ENCODE measurements at regions not wholly inside any gene's neighbourhood (a gene's known extent, or its start where the extent isn't known, plus 50 kb on each side); places are given as distances from the start of the nearest gene placed in this dataset.

DNA sequence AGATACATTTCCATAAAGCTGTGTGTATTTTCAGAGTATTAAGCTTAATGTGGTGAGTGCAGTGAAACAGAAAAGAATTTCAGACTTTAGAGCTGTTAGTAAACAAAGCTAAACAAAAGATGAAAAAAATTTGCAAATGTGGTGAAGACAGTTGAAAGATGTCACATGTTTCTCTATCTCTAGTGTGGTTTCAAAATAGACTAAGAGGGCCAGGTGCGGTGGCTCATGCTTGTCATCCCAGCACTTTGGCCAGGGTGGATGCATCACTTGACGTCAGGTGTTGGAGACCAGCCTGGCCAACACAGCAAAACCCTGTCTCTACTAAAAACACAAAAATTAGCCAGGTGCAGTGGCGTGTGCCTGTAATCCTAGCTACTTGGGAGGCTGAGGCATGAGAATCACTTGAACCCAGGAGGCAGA, 466.0 kb upstream of the NR2F2 start:
- TF ChIP-seq ZFP3 (CRISPR knock-in tag; IDR thresholded peaks at IDR 0.05) (no peak), ZNF8 (CRISPR knock-in tag; IDR thresholded peaks at IDR 0.05) (no peak), ZNF565 (CRISPR knock-in tag; conservative IDR thresholded peaks at IDR 0.05; ENCODE audit: low read depth) (no peak), ZNF70 (CRISPR knock-in tag; IDR thresholded peaks at IDR 0.05) (no peak), GLIS3 (CRISPR knock-in tag; IDR thresholded peaks at IDR 0.05) (no peak), ESRRG (CRISPR knock-in tag; IDR thresholded peaks at IDR 0.05) (no peak), ZFP30 (CRISPR knock-in tag; IDR thresholded peaks at IDR 0.05) (no peak)
- TF ChIP-seq, protein P1, sequence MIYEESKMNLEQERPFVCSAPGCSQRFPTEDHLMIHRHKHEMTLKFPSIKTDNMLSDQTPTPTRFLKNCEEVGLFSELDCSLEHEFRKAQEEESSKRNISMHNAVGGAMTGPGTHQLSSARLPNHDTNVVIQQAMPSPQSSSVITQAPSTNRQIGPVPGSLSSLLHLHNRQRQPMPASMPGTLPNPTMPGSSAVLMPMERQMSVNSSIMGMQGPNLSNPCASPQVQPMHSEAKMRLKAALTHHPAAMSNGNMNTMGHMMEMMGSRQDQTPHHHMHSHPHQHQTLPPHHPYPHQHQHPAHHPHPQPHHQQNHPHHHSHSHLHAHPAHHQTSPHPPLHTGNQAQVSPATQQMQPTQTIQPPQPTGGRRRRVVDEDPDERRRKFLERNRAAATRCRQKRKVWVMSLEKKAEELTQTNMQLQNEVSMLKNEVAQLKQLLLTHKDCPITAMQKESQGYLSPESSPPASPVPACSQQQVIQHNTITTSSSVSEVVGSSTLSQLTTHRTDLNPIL (CRISPR knock-in tag; IDR thresholded peaks at IDR 0.05; ENCODE audit: low read depth) = no peak
- TF ChIP-seq, protein P2, sequence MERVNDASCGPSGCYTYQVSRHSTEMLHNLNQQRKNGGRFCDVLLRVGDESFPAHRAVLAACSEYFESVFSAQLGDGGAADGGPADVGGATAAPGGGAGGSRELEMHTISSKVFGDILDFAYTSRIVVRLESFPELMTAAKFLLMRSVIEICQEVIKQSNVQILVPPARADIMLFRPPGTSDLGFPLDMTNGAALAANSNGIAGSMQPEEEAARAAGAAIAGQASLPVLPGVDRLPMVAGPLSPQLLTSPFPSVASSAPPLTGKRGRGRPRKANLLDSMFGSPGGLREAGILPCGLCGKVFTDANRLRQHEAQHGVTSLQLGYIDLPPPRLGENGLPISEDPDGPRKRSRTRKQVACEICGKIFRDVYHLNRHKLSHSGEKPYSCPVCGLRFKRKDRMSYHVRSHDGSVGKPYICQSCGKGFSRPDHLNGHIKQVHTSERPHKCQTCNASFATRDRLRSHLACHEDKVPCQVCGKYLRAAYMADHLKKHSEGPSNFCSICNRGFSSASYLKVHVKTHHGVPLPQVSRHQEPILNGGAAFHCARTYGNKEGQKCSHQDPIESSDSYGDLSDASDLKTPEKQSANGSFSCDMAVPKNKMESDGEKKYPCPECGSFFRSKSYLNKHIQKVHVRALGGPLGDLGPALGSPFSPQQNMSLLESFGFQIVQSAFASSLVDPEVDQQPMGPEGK (CRISPR knock-in tag; IDR thresholded peaks at IDR 0.05; ENCODE audit: borderline replicate concordance) = no peak

Measured in SK-N-SH treated with all-trans-retinoic acid at 6 μM for 48 hours (cell line).